ENCODE measurements at regions not wholly inside any gene's neighbourhood (a gene's known extent, or its start where the extent isn't known, plus 50 kb on each side); places are given as distances from the start of the nearest gene placed in this dataset.
"Not testable (repeated sequence)": the region's sequence is repeated elsewhere in the genome, so short reads cannot be mapped to it uniquely, and the experiment has no call there.

DNA sequence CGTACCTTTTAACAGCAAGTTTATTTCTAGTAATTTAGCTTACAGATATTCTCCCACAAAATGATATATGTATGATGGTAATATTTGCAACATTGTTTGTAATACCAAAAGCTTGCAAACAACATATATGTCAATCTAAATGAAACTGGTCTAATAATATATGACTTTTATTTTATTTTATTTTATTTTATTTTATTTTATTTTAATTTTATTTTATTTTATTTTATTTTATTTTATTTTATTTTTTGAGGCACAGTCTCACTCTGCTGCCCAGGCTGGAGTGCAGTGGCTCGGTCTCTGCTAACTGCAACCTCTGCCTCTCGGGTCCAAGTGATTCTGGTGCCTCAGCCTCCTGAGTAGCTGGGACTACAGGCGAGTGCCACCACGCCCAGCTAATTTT lies 94.6 kb upstream of the ABCA1 start:
- not testable (repeated sequence) for TF ChIP-seq HBP1 (CRISPR knock-in tag; IDR thresholded peaks at IDR 0.05); ZNF668 (CRISPR knock-in tag; IDR thresholded peaks at IDR 0.05); CTCF (IDR thresholded peaks at IDR 0.05 in 2 of 3, conservative IDR thresholded peaks at IDR 0.05 in 1 of 3; ENCODE audit: insufficient read depth in 2 of 3, low read depth in 1 of 3, low read length in 3 of 3); GATAD2A (IDR thresholded peaks at IDR 0.05); HNRNPL (IDR thresholded peaks at IDR 0.05; ENCODE audit: low read depth, low read length); ZNF431 (CRISPR knock-in tag; IDR thresholded peaks at IDR 0.05); GABPB2 (CRISPR knock-in tag; conservative IDR thresholded peaks at IDR 0.05); SMC3 (conservative IDR thresholded peaks at IDR 0.05; ENCODE audit: insufficient read depth, low read depth, low read length); EGR1 (conservative IDR thresholded peaks at IDR 0.05); SMAD3 (CRISPR knock-in tag; conservative IDR thresholded peaks at IDR 0.05)
- TF ChIP-seq, protein P1, sequence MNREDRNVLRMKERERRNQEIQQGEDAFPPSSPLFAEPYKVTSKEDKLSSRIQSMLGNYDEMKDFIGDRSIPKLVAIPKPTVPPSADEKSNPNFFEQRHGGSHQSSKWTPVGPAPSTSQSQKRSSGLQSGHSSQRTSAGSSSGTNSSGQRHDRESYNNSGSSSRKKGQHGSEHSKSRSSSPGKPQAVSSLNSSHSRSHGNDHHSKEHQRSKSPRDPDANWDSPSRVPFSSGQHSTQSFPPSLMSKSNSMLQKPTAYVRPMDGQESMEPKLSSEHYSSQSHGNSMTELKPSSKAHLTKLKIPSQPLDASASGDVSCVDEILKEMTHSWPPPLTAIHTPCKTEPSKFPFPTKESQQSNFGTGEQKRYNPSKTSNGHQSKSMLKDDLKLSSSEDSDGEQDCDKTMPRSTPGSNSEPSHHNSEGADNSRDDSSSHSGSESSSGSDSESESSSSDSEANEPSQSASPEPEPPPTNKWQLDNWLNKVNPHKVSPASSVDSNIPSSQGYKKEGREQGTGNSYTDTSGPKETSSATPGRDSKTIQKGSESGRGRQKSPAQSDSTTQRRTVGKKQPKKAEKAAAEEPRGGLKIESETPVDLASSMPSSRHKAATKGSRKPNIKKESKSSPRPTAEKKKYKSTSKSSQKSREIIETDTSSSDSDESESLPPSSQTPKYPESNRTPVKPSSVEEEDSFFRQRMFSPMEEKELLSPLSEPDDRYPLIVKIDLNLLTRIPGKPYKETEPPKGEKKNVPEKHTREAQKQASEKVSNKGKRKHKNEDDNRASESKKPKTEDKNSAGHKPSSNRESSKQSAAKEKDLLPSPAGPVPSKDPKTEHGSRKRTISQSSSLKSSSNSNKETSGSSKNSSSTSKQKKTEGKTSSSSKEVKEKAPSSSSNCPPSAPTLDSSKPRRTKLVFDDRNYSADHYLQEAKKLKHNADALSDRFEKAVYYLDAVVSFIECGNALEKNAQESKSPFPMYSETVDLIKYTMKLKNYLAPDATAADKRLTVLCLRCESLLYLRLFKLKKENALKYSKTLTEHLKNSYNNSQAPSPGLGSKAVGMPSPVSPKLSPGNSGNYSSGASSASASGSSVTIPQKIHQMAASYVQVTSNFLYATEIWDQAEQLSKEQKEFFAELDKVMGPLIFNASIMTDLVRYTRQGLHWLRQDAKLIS (CRISPR knock-in tag; IDR thresholded peaks at IDR 0.05) = not testable (repeated sequence)
- TF ChIP-seq, protein P2, sequence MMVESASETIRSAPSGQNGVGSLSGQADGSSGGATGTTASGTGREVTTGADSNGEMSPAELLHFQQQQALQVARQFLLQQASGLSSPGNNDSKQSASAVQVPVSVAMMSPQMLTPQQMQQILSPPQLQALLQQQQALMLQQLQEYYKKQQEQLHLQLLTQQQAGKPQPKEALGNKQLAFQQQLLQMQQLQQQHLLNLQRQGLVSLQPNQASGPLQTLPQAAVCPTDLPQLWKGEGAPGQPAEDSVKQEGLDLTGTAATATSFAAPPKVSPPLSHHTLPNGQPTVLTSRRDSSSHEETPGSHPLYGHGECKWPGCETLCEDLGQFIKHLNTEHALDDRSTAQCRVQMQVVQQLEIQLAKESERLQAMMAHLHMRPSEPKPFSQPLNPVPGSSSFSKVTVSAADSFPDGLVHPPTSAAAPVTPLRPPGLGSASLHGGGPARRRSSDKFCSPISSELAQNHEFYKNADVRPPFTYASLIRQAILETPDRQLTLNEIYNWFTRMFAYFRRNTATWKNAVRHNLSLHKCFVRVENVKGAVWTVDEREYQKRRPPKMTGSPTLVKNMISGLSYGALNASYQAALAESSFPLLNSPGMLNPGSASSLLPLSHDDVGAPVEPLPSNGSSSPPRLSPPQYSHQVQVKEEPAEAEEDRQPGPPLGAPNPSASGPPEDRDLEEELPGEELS (CRISPR knock-in tag; IDR thresholded peaks at IDR 0.05; ENCODE audit: borderline replicate concordance) = not testable (repeated sequence)

Data from K562 (cell line).